Neural cell (in vitro differentiated cells): ENCODE measurements at regions not wholly inside any gene's neighbourhood (a gene's known extent, or its start where the extent isn't known, plus 50 kb on each side); places are given as distances from the start of the nearest gene placed in this dataset.

Source experiments
- H2AFZ ChIP-seq: fragments of 200-600, 300-800 bp; sonication (generic), shearing (Covaris generic); 2 replicates; pipeline ENCODE4 v1.6.0; 2014; ENCODE audit warnings: low read depth, mild to moderate bottlenecking, antibody characterized with exemption, low read length, moderate library complexity
- H3F3A ChIP-seq: fragments of 200-600 bp; shearing (Covaris generic); 2 replicates; pipeline ENCODE4 v1.6.1; 2016; ENCODE audit warnings: mild to moderate bottlenecking, moderate library complexity, mixed read lengths, antibody characterized with exemption, low read length; ENCODE audit not compliant: insufficient read depth, poor library complexity, severe bottlenecking
- H3K27ac ChIP-seq: fragments of 200-600, 300-800 bp; sonication (generic), shearing (Covaris generic); 2 replicates; pipeline ENCODE4 v1.5.1; 2014; ENCODE audit warnings: mild to moderate bottlenecking, low read length, moderate library complexity
- H3K27me3 ChIP-seq: fragments of 300-800, 200-600 bp; sonication (generic), shearing (Covaris generic); 2 replicates; pipeline ENCODE4 v1.6.0; 2014; ENCODE audit warnings: mild to moderate bottlenecking, low read depth, low read length, moderate library complexity; ENCODE audit not compliant: insufficient read depth
- H3K36me3 ChIP-seq: fragments of 300-800, 200-600 bp; sonication (generic), shearing (Covaris generic); 2 replicates; pipeline ENCODE4 v1.5.1; 2014; ENCODE audit warnings: mild to moderate bottlenecking, antibody characterized with exemption, low read length, moderate library complexity; ENCODE audit not compliant: insufficient read depth
- H3K4me2 ChIP-seq: fragments of 300-800, 200-600 bp; sonication (generic), shearing (Covaris generic); 2 replicates; pipeline ENCODE4 v1.6.0; 2014; ENCODE audit warnings: mild to moderate bottlenecking, low read length
- H3K4me3 ChIP-seq: fragments of 300-800, 200-600 bp; sonication (generic), shearing (Covaris generic); 2 replicates; pipeline ENCODE4 v1.5.1; 2014; ENCODE audit warnings: mild to moderate bottlenecking, low read length, moderate library complexity
- H3K79me2 ChIP-seq: fragments of 200-600 bp; shearing (Covaris generic); replicated peaks from 2 replicates; pipeline ENCODE4 v1.6.0; 2014; ENCODE audit warnings: mild to moderate bottlenecking, low read length, moderate library complexity; ENCODE audit not compliant: insufficient read depth
- H3K9ac ChIP-seq: fragments of 300-800, 200-600 bp; sonication (generic), shearing (Covaris generic); 2 replicates; pipeline ENCODE4 v1.6.1; 2016; ENCODE audit warnings: mild to moderate bottlenecking, low read length, mixed read lengths
- H3K9me2 ChIP-seq: fragments of 200-600 bp; shearing (Covaris generic); 2 replicates; pipeline ENCODE4 v1.6.1; 2016; ENCODE audit warnings: mild to moderate bottlenecking, low read length, mixed read lengths; ENCODE audit not compliant: insufficient read depth
- H3K9me3 ChIP-seq: fragments of 200-600, 300-800 bp; sonication (generic), shearing (Covaris generic); 2 replicates; pipeline ENCODE4 v1.6.1; 2016; ENCODE audit warnings: mild to moderate bottlenecking, mixed run types, low read length, moderate library complexity, mixed read lengths
- H4K20me1 ChIP-seq: fragments of 200-600 bp; shearing (Covaris generic); 2 replicates; pipeline ENCODE4 v1.6.1; 2016; ENCODE audit warnings: mild to moderate bottlenecking, mixed run types; ENCODE audit not compliant: insufficient read depth
- EP300 ChIP-seq: fragments of 450-650 bp; conservative IDR thresholded peaks from 2 replicates; pipeline ENCODE4 v1.6.1; 2014; ENCODE audit warnings: antibody characterized with exemption, mild to moderate bottlenecking, moderate library complexity; ENCODE audit not compliant: poor library complexity, severe bottlenecking
- EZH2 ChIP-seq: fragments of 200-600, 300-800 bp; shearing (Covaris generic), sonication (generic); IDR thresholded peaks from 2 replicates; pipeline ENCODE4 v1.6.1; 2014; ENCODE audit warnings: antibody characterized with exemption, low read length, borderline replicate concordance, mild to moderate bottlenecking; ENCODE audit not compliant: insufficient read depth, poor library complexity, severe bottlenecking
- MXI1 ChIP-seq: fragments of 450-650 bp; conservative IDR thresholded peaks from 2 replicates; pipeline ENCODE4 v1.6.1; 2014; ENCODE audit warnings: antibody characterized with exemption, mild to moderate bottlenecking; ENCODE audit not compliant: poor library complexity, severe bottlenecking
- POLR2AphosphoS5 ChIP-seq: IDR thresholded peaks from 2 replicates; pipeline ENCODE4 v1.6.1; 2012
- RAD21 ChIP-seq: fragments of 450-650 bp; conservative IDR thresholded peaks from 2 replicates; pipeline ENCODE4 v1.6.1; 2014; ENCODE audit warnings: antibody characterized with exemption, mild to moderate bottlenecking, moderate library complexity
- SMC3 ChIP-seq: fragments of 450-650 bp; conservative IDR thresholded peaks from 2 replicates; pipeline ENCODE4 v1.6.1; 2014; ENCODE audit warnings: antibody characterized with exemption, mild to moderate bottlenecking, moderate library complexity; ENCODE audit not compliant: poor library complexity
- TAF1 ChIP-seq: IDR thresholded peaks from 2 replicates; pipeline ENCODE4 v1.6.1; 2012; ENCODE audit warnings: low read depth
- TF ChIP-seq, protein P1 (sequence below): fragments of 450-650 bp; IDR thresholded peaks from 2 replicates; pipeline ENCODE4 v1.5.1; 2014; ENCODE audit warnings: antibody characterized with exemption, mild to moderate bottlenecking, moderate library complexity; ENCODE audit not compliant: poor library complexity, severe bottlenecking
- TF ChIP-seq, protein P2 (sequence below): IDR thresholded peaks from 2 replicates; pipeline ENCODE4 v1.6.1; 2012; ENCODE audit warnings: borderline replicate concordance

DNA sequence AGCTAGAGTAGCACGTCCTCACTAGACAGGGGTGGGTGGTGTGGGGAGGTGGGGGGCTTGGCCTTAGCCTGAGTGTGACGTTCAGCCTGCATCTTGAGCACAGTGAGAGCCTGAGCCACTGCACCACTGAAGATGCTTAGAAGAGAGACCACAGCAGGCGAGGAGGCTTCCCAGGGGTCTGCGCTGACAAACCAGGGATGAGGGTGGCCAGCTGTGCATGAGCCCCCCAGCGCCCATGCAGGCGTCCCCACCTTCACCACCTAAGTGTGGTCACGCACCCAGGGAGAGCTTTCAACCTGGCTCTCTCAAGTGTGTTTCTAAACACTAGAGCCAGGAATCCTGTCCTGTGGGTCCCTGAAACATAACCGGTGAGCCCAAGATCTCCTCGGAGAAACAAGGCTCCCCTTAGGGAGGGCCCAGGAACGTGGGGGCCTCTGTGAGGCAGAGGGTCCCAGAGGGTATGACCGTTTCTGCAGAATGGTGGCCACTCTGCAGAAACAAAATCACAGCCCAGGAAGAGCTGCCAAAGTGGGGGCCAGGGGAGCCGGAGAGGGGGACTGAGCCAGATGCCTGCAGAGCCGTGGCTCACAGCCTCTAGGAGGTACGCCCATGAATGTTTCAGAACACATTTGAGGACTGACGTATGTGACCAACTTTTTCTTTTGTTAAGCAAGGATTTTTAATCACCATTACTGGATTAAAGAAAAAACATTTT is 85.2 kb upstream of the INSIG1 start:
- no peaks in the 10 kb centered on the region for H3F3A ChIP-seq
- no peaks in the 10 kb centered on the region for H3K79me2 ChIP-seq
- no peak overlapping the region for H3K4me2 ChIP-seq
- no peak overlapping the region for H2AFZ ChIP-seq
- H4K20me1 ChIP-seq = no peaks in the 10 kb centered on the region
- H3K9me2 ChIP-seq = no peaks in the 10 kb centered on the region
- no peak overlapping the region for H3K9ac ChIP-seq
- TF ChIP-seq EZH2 = no peak
- TF ChIP-seq, protein P1, sequence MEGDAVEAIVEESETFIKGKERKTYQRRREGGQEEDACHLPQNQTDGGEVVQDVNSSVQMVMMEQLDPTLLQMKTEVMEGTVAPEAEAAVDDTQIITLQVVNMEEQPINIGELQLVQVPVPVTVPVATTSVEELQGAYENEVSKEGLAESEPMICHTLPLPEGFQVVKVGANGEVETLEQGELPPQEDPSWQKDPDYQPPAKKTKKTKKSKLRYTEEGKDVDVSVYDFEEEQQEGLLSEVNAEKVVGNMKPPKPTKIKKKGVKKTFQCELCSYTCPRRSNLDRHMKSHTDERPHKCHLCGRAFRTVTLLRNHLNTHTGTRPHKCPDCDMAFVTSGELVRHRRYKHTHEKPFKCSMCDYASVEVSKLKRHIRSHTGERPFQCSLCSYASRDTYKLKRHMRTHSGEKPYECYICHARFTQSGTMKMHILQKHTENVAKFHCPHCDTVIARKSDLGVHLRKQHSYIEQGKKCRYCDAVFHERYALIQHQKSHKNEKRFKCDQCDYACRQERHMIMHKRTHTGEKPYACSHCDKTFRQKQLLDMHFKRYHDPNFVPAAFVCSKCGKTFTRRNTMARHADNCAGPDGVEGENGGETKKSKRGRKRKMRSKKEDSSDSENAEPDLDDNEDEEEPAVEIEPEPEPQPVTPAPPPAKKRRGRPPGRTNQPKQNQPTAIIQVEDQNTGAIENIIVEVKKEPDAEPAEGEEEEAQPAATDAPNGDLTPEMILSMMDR = no peak
- TF ChIP-seq EP300 = no peak
- TF ChIP-seq TAF1 = no peak
- TF ChIP-seq SMC3 = no peak
- TF ChIP-seq POLR2AphosphoS5 = no peak
- no peak for TF ChIP-seq RAD21
- TF ChIP-seq, protein P2, sequence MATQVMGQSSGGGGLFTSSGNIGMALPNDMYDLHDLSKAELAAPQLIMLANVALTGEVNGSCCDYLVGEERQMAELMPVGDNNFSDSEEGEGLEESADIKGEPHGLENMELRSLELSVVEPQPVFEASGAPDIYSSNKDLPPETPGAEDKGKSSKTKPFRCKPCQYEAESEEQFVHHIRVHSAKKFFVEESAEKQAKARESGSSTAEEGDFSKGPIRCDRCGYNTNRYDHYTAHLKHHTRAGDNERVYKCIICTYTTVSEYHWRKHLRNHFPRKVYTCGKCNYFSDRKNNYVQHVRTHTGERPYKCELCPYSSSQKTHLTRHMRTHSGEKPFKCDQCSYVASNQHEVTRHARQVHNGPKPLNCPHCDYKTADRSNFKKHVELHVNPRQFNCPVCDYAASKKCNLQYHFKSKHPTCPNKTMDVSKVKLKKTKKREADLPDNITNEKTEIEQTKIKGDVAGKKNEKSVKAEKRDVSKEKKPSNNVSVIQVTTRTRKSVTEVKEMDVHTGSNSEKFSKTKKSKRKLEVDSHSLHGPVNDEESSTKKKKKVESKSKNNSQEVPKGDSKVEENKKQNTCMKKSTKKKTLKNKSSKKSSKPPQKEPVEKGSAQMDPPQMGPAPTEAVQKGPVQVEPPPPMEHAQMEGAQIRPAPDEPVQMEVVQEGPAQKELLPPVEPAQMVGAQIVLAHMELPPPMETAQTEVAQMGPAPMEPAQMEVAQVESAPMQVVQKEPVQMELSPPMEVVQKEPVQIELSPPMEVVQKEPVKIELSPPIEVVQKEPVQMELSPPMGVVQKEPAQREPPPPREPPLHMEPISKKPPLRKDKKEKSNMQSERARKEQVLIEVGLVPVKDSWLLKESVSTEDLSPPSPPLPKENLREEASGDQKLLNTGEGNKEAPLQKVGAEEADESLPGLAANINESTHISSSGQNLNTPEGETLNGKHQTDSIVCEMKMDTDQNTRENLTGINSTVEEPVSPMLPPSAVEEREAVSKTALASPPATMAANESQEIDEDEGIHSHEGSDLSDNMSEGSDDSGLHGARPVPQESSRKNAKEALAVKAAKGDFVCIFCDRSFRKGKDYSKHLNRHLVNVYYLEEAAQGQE = no peak
- no peak for TF ChIP-seq MXI1
- no peaks in the 10 kb centered on the region for H3K9me3 ChIP-seq
- no peaks in the 10 kb centered on the region for H3K27me3 ChIP-seq
- H3K36me3 ChIP-seq = no peaks in the 10 kb centered on the region
- H3K4me3 ChIP-seq = no peak overlapping the region
- no peak overlapping the region for H3K27ac ChIP-seq

DNA sequence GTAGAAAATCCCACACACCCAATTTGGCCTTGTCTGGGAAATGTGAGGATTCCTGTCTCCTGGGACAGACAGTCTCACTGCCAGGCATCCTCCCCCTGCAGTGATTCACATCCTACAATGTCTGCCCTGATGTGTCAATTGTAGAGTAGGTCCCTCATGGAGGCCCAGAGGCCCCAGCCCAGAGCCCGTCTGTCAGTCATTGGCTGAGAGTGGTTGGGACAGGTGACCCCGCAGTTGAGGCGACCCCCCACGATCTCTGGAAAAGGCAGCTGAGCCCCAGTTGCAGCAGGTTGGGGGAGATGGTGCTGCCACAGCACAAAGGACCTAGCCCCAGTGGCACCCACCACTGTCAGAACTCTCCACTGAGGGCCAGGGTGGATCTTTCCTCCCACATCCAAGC is 84.3 kb upstream of the INSIG1 start:
- H3F3A ChIP-seq = no peaks in the 10 kb centered on the region
- no peaks in the 10 kb centered on the region for H3K27me3 ChIP-seq
- no peaks in the 10 kb centered on the region for H4K20me1 ChIP-seq
- H3K9me2 ChIP-seq = no peaks in the 10 kb centered on the region
- TF ChIP-seq, protein P2 = no peak
- TF ChIP-seq EP300 (no peak), POLR2AphosphoS5 (no peak), SMC3 (no peak), TAF1 (no peak), RAD21 (no peak), EZH2 (no peak), MXI1 (no peak)
- TF ChIP-seq, protein P1 = no peak
- no peak overlapping the region for H3K27ac ChIP-seq
- no peak overlapping the region for H3K4me3 ChIP-seq
- H3K79me2 ChIP-seq = no peaks in the 10 kb centered on the region
- H3K9ac ChIP-seq = no peak overlapping the region
- no peak overlapping the region for H3K4me2 ChIP-seq
- H3K36me3 ChIP-seq = no peaks in the 10 kb centered on the region
- H3K9me3 ChIP-seq = no peaks in the 10 kb centered on the region
- no peak overlapping the region for H2AFZ ChIP-seq
